ENCODE measurements at regions not wholly inside any gene's neighbourhood (a gene's known extent, or its start where the extent isn't known, plus 50 kb on each side); places are given as distances from the start of the nearest gene placed in this dataset.

DNA sequence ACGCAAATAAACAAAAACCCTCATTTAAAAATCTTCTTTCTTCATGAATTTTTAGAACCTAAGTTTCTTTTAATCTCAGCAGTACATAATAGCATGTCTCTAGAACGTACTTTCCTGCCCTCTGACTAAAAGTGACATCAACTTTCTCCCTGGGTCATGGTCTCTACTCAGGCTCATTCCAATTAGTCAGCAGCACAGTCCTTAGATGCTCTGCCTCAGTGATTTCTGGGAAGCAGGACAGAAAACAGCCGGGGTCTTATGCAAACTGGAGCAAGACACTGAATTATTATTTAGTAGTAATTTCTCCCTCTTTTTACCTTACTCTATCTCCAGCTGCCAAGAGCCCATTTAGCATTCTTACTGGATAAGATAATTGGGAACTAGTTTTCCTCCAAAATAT lies 365.2 kb downstream of the TUSC7 start:
- TF ChIP-seq, protein P1, sequence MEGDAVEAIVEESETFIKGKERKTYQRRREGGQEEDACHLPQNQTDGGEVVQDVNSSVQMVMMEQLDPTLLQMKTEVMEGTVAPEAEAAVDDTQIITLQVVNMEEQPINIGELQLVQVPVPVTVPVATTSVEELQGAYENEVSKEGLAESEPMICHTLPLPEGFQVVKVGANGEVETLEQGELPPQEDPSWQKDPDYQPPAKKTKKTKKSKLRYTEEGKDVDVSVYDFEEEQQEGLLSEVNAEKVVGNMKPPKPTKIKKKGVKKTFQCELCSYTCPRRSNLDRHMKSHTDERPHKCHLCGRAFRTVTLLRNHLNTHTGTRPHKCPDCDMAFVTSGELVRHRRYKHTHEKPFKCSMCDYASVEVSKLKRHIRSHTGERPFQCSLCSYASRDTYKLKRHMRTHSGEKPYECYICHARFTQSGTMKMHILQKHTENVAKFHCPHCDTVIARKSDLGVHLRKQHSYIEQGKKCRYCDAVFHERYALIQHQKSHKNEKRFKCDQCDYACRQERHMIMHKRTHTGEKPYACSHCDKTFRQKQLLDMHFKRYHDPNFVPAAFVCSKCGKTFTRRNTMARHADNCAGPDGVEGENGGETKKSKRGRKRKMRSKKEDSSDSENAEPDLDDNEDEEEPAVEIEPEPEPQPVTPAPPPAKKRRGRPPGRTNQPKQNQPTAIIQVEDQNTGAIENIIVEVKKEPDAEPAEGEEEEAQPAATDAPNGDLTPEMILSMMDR (IDR thresholded peaks at IDR 0.05 in 8 of 11, conservative IDR thresholded peaks at IDR 0.05 in 3 of 11), result no peak
- TF ChIP-seq POLR2A (IDR thresholded peaks at IDR 0.05), result no peak

Measured in spleen (tissue), 7 donors.